Gastroesophageal sphincter (tissue), 3 donors: ENCODE measurements at regions not wholly inside any gene's neighbourhood (a gene's known extent, or its start where the extent isn't known, plus 50 kb on each side); places are given as distances from the start of the nearest gene placed in this dataset.

Experiments used
- CTCF ChIP-seq, 4 experiments: fragments of 200-600 bp in 2 of 4; fragments of 450-650 bp in 2 of 4; sonication (generic) in 1 of 4; IDR thresholded peaks; one replicate each; pipeline ENCODE4 v1.5.1; 2017 to 2019; ENCODE audit warnings: antibody characterized with exemption in 4 of 4, mild to moderate bottlenecking in 2 of 4, moderate library complexity in 2 of 4
- POLR2A ChIP-seq, 2 donors: fragments of 450-650 bp; IDR thresholded peaks; one replicate each; pipeline ENCODE4 v1.6.1; 2017; ENCODE audit warnings: antibody characterized with exemption in 2 of 2, mild to moderate bottlenecking in 2 of 2, moderate library complexity in 1 of 2
- POLR2AphosphoS5 ChIP-seq: sonication (generic); formaldehyde crosslinking; IDR thresholded peaks from one replicate; pipeline ENCODE4 v1.6.1; 2017; ENCODE audit warnings: antibody characterized with exemption

- TF ChIP-seq CTCF (IDR thresholded peaks at IDR 0.05) = no peak
- TF ChIP-seq POLR2A (IDR thresholded peaks at IDR 0.05) = no peak
- no peak for TF ChIP-seq POLR2AphosphoS5
Measured at GRCh38 chr13:111659219-111659775, 338.9 kb downstream of the TEX29 start.
